ENCODE measurements at regions not wholly inside any gene's neighbourhood (a gene's known extent, or its start where the extent isn't known, plus 50 kb on each side); places are given as distances from the start of the nearest gene placed in this dataset.

DNA sequence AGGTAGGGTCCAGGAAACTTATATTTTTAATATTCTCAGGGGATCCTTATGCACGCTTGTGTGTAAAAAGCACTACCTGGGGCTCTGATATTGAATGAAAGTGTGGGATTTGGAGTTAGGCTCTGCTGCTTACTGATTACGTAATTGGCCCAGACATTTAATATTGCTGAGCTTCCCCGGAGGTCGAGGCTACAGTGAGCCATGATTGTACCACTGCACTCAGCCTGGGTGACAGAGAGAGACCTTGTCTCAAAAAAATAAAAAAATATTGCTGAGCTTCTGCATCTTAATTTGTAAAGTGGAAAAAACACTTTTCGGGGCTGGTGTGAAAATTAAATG is 62.2 kb upstream of the KIF26B start:
- H3K27me3 ChIP-seq (ENCODE audit: insufficient read depth, insufficient read length): no peaks in the 10 kb centered on the region
- H3K36me3 ChIP-seq (ENCODE audit: insufficient read depth, insufficient read length, low read length): peaks cover 8% of the 10 kb centered on the region
- no peak overlapping the region for H3K4me3 ChIP-seq (ENCODE audit: insufficient read length, low read depth)
- TF ChIP-seq ZNF274 (IDR thresholded peaks at IDR 0.05; ENCODE audit: low read depth, low read length): no peak
- H3K4me1 ChIP-seq (ENCODE audit: insufficient read depth, insufficient read length): peaks cover 6% of the 10 kb centered on the region
- no peak overlapping the region for H3K9ac ChIP-seq (ENCODE audit: insufficient read length, low read depth)
- no peaks in the 10 kb centered on the region for H3K9me3 ChIP-seq (ENCODE audit: insufficient read depth, low read length)
- DNase-seq (ENCODE audit: low read depth, low spot score): no peak

DNA sequence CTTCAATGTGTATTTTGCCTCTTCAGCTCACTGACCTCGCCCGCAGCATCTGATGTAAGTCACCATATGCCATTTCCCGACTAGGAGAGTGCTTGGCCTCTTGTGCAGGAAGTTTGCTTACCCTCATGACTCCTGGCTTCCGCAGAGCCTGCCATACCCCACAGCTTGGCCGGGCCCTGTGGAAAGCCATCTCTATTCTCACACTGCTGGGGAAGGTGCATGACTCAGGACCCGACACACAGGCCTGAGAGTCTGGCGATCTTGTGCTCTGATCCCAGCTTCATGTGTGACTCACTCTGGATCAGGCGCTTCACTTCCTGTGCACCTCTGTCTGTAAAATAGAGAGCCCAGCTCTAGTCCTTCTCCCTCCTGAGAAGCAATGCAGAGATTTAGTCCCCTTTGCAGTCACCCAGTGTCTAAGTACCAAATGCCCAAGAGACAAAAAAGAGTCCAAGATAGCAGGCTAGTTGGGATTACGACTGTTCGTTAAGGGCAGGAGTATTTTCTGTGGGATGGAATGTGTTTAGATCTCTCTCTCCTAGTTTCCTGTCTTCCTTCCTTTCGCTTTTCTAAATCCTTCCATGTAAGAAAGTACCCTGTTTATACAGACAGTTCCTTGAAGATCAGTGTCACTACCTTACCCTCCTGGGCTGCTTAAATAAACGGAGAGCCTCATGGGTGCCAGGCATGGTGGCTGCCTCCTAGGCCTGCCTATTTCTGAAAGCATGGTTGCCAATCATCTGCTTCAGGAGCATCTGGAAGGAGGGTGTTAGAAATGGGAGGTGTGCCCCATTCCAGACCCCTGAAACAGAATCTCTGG is 62.8 kb upstream of the KIF26B start:
- H3K4me1 ChIP-seq (ENCODE audit: insufficient read depth, insufficient read length): peaks cover 6% of the 10 kb centered on the region
- no peak overlapping the region for H3K4me3 ChIP-seq (ENCODE audit: insufficient read length, low read depth)
- TF ChIP-seq YY1 (IDR thresholded peaks at IDR 0.05; ENCODE audit: insufficient read depth, insufficient read length): no peak
- TF ChIP-seq SUZ12 (IDR thresholded peaks at IDR 0.05; ENCODE audit: extremely low read depth, insufficient read depth, insufficient read length): no peak
- TF ChIP-seq ZNF274 (IDR thresholded peaks at IDR 0.05; ENCODE audit: low read depth, low read length): no peak
- no peak for DNase-seq (ENCODE audit: low read depth, low spot score)
- H3K9ac ChIP-seq (ENCODE audit: insufficient read length, low read depth): no peak overlapping the region
- no peaks in the 10 kb centered on the region for H3K9me3 ChIP-seq (ENCODE audit: insufficient read depth, low read length)
- H3K27me3 ChIP-seq (ENCODE audit: insufficient read depth, insufficient read length): no peaks in the 10 kb centered on the region
- peaks cover 8% of the 10 kb centered on the region for H3K36me3 ChIP-seq (ENCODE audit: insufficient read depth, insufficient read length, low read length)

DNA sequence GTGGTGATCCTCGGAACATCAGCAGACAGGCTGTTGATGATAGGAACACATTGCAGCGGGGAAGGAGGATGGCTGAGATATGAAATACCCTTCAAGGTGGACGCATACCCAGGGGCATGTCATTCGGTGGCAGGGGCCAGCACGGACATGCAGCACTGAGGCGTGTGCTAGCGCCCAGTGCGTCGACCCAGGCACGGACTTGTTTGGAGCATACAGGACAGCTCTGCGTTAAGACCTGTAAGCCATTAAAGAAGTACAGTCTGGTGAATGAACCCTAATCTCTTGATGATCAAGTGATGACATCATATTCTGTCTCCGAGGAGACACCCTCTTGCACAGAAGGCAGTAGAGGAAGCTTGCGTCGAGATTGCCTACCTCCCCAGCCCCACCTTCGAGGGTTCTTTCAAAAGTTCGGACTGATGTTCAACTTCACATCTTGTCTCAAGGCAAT is 63.6 kb upstream of the KIF26B start:
- Histone ChIP-seq H3K4me3 (ENCODE audit: insufficient read length, low read depth) (no peak overlapping the region), H3K27me3 (ENCODE audit: insufficient read depth, insufficient read length) (no peaks in the 10 kb centered on the region), H3K36me3 (ENCODE audit: insufficient read depth, insufficient read length, low read length) (peaks cover 10% of the 10 kb centered on the region), H3K4me1 (ENCODE audit: insufficient read depth, insufficient read length) (peaks cover 6% of the 10 kb centered on the region), H3K9me3 (ENCODE audit: insufficient read depth, low read length) (no peaks in the 10 kb centered on the region), H3K9ac (ENCODE audit: insufficient read length, low read depth) (no peak overlapping the region)
- DNase-seq (ENCODE audit: low read depth, low spot score): no peak
- TF ChIP-seq YY1 (IDR thresholded peaks at IDR 0.05; ENCODE audit: insufficient read depth, insufficient read length) (no peak), SUZ12 (IDR thresholded peaks at IDR 0.05; ENCODE audit: extremely low read depth, insufficient read depth, insufficient read length) (no peak), ZNF274 (IDR thresholded peaks at IDR 0.05; ENCODE audit: low read depth, low read length) (no peak)

DNA sequence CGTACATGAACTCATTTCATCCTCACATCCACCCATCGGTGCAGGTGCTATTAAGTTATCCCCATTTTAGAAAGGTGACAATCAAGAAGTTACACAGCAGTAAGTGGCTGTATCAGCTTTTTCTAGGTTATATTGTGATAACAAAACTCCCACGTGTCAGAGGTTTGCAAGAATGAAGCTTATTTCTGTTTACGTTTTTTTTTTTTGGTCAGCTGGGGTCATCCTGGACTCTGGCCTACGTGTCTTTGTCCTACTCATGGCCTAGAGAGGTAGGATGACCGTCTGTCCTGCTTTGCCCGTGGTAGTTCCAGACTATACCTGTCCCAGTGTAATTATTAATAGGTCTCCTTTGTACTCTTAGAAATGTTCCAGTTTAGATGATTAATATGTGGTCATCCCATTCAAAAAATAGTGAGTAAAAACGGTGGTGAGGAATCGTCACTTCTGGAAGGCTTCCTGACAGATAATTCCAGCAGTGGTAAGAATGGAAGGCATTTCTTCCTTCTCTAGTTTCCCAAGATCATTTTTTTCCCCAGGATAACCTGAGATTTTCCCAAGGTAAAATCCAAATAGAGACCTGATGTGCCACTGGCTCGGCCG is 64.2 kb upstream of the KIF26B start:
- Histone ChIP-seq H3K4me3 (ENCODE audit: insufficient read length, low read depth) (no peak overlapping the region), H3K9ac (ENCODE audit: insufficient read length, low read depth) (no peak overlapping the region), H3K27me3 (ENCODE audit: insufficient read depth, insufficient read length) (no peaks in the 10 kb centered on the region), H3K9me3 (ENCODE audit: insufficient read depth, low read length) (no peaks in the 10 kb centered on the region), H3K4me1 (ENCODE audit: insufficient read depth, insufficient read length) (peaks cover 6% of the 10 kb centered on the region), H3K36me3 (ENCODE audit: insufficient read depth, insufficient read length, low read length) (peaks cover 10% of the 10 kb centered on the region)
- TF ChIP-seq SUZ12 (IDR thresholded peaks at IDR 0.05; ENCODE audit: extremely low read depth, insufficient read depth, insufficient read length) (no peak), ZNF274 (IDR thresholded peaks at IDR 0.05; ENCODE audit: low read depth, low read length) (no peak), YY1 (IDR thresholded peaks at IDR 0.05; ENCODE audit: insufficient read depth, insufficient read length) (no peak)
- no peak for DNase-seq (ENCODE audit: low read depth, low spot score)

DNA sequence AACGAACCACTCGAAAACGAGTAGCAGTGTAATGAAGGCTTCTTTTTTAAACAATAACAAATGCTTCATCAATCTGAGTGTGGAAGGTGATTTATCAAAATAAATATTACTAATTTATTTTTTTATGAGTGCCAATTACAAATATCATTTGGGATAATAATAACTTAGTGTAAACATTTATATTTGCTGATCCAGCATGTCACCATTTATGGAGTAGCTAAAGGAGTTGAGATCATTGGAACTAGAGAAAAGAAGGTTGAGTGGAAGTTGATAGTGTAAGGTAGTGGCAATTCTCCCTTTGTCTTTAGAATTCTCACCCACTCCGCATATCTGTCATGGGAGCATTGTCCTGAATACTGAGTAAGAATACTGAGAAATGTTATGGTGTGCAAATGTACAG is 67.1 kb upstream of the KIF26B start:
- Histone ChIP-seq H3K4me1 (ENCODE audit: insufficient read depth, insufficient read length) (peaks cover 6% of the 10 kb centered on the region), H3K27me3 (ENCODE audit: insufficient read depth, insufficient read length) (no peaks in the 10 kb centered on the region), H3K9ac (ENCODE audit: insufficient read length, low read depth) (no peak overlapping the region), H3K36me3 (ENCODE audit: insufficient read depth, insufficient read length, low read length) (peaks cover 8% of the 10 kb centered on the region), H3K4me3 (ENCODE audit: insufficient read length, low read depth) (no peak overlapping the region), H3K9me3 (ENCODE audit: insufficient read depth, low read length) (peaks cover 6% of the 10 kb centered on the region; the same call in 1 of the 2 replicates)
- TF ChIP-seq SUZ12 (IDR thresholded peaks at IDR 0.05; ENCODE audit: extremely low read depth, insufficient read depth, insufficient read length): no peak
- no peak for TF ChIP-seq YY1 (IDR thresholded peaks at IDR 0.05; ENCODE audit: insufficient read depth, insufficient read length)
- no peak for TF ChIP-seq ZNF274 (IDR thresholded peaks at IDR 0.05; ENCODE audit: low read depth, low read length)
- DNase-seq (ENCODE audit: low read depth, low spot score): no peak

DNA sequence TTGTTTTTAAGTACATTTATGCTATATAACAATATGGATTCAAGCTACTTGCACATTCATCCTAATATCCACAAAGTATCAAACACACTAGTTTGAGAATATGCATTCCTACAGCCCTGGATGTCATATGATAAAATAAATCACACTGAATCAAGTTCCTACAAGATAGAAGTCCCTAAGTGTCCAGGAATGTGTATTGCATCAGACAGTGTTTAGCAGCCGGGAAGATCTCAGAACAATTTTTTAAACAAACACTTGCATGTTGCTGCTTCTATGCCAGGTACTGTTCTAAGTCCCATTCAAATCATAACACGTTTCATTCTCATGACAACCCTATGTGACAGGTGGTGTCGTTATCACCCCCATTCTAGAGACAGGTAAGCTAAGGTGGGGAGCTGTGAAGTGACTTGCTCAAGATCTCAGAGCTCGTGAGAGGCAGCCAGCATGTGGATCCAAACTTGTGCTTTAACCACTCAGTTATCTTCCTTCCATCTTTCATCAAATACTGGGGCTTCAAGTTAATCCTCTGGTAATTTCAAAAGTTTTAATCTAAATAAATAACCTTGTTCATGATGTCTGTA is 68.3 kb upstream of the KIF26B start:
- Histone ChIP-seq H3K4me3 (ENCODE audit: insufficient read length, low read depth) (no peak overlapping the region), H3K9me3 (ENCODE audit: insufficient read depth, low read length) (peaks cover 13% of the 10 kb centered on the region; the same call in 1 of the 2 replicates), H3K9ac (ENCODE audit: insufficient read length, low read depth) (no peak overlapping the region), H3K36me3 (ENCODE audit: insufficient read depth, insufficient read length, low read length) (peaks cover 8% of the 10 kb centered on the region), H3K4me1 (ENCODE audit: insufficient read depth, insufficient read length) (no peaks in the 10 kb centered on the region), H3K27me3 (ENCODE audit: insufficient read depth, insufficient read length) (no peaks in the 10 kb centered on the region)
- TF ChIP-seq YY1 (IDR thresholded peaks at IDR 0.05; ENCODE audit: insufficient read depth, insufficient read length): no peak
- no peak for TF ChIP-seq ZNF274 (IDR thresholded peaks at IDR 0.05; ENCODE audit: low read depth, low read length)
- no peak for TF ChIP-seq SUZ12 (IDR thresholded peaks at IDR 0.05; ENCODE audit: extremely low read depth, insufficient read depth, insufficient read length)
- no peak for DNase-seq (ENCODE audit: low read depth, low spot score)

DNA sequence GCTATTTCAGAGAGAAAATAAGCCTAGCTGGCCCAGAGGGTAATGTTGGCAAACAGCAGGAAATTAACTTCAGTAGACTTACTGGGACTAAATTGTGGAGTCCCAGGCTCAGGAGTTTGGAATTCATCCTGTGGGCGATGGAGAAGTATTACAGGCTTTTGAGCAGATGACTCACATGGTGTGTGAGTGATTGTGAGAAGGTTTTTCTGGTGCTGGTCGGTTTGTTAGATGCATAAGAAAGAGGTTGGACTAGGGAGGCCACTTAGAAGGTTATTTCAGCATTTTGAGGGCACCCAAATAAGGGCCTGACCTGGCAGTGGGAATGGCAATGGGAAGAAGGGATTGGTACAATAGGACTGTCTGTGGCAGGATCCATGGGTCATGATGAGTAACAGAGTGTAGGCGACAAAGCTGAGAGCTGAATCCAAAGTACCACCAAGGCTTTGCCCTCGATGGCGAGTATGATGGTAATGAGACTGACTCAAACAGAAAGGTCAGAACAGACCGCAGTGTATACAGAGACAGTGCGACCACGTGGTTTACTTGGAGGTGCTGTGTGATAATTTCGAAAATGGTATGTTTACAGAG is 69.2 kb upstream of the KIF26B start:
- no peak overlapping the region for H3K9ac ChIP-seq (ENCODE audit: insufficient read length, low read depth)
- H3K4me3 ChIP-seq (ENCODE audit: insufficient read length, low read depth): no peak overlapping the region
- H3K4me1 ChIP-seq (ENCODE audit: insufficient read depth, insufficient read length): no peaks in the 10 kb centered on the region
- TF ChIP-seq SUZ12 (IDR thresholded peaks at IDR 0.05; ENCODE audit: extremely low read depth, insufficient read depth, insufficient read length) (no peak), ZNF274 (IDR thresholded peaks at IDR 0.05; ENCODE audit: low read depth, low read length) (no peak), YY1 (IDR thresholded peaks at IDR 0.05; ENCODE audit: insufficient read depth, insufficient read length) (no peak)
- peaks cover 13% of the 10 kb centered on the region; the same call in 1 of the 2 replicates for H3K9me3 ChIP-seq (ENCODE audit: insufficient read depth, low read length)
- H3K27me3 ChIP-seq (ENCODE audit: insufficient read depth, insufficient read length): no peaks in the 10 kb centered on the region
- peaks cover 3% of the 10 kb centered on the region for H3K36me3 ChIP-seq (ENCODE audit: insufficient read depth, insufficient read length, low read length)
- no peak for DNase-seq (ENCODE audit: low read depth, low spot score)
